MM.1S (cell line): ENCODE measurements at regions not wholly inside any gene's neighbourhood (a gene's known extent, or its start where the extent isn't known, plus 50 kb on each side); places are given as distances from the start of the nearest gene placed in this dataset.

Experiments
- DNase-seq: peaks from one replicate; pipeline ENCODE4 v3.0.0-alpha.2; 2015
- H2AFZ ChIP-seq: fragments of 300-600 bp; sonication (generic); 2 replicates; pipeline ENCODE4 v1.6.0; 2016; ENCODE audit warnings: antibody characterized with exemption, low read length
- H3F3A ChIP-seq: fragments of 300-600 bp; sonication (generic); 2 replicates; pipeline ENCODE4 v1.6.1; 2016; ENCODE audit warnings: mild to moderate bottlenecking, antibody characterized with exemption, low read length, moderate library complexity, mixed read lengths; ENCODE audit not compliant: insufficient read depth
- H3K27ac ChIP-seq: fragments of 300-600 bp; sonication (generic); 2 replicates; pipeline ENCODE4 v1.5.1; 2016; ENCODE audit warnings: mild to moderate bottlenecking, low read length
- H3K27me3 ChIP-seq: fragments of 300-600 bp; sonication (generic); replicated peaks from 2 replicates; pipeline ENCODE4 v1.6.0; 2016; ENCODE audit warnings: low read length; ENCODE audit not compliant: insufficient read depth
- H3K36me3 ChIP-seq: fragments of 300-600 bp; sonication (generic); replicated peaks from 2 replicates; pipeline ENCODE4 v1.6.1; 2016; ENCODE audit warnings: mild to moderate bottlenecking, low read length, mixed read lengths; ENCODE audit not compliant: insufficient read depth
- H3K4me1 ChIP-seq: fragments of 300-600 bp; sonication (generic); 2 replicates; pipeline ENCODE4 v1.6.1; 2016; ENCODE audit warnings: low read length, mixed read lengths
- H3K4me2 ChIP-seq: fragments of 300-600 bp; sonication (generic); 2 replicates; pipeline ENCODE4 v1.6.0; 2016; ENCODE audit warnings: low read depth, low read length
- H3K4me3 ChIP-seq: fragments of 300-600 bp; sonication (generic); 2 replicates; pipeline ENCODE4 v1.5.1; 2016; ENCODE audit warnings: low read length, mixed read lengths
- H3K79me2 ChIP-seq: fragments of 300-600 bp; sonication (generic); 2 replicates; pipeline ENCODE4 v1.6.1; 2016; ENCODE audit warnings: mixed run types, low read length, mixed read lengths
- H3K9ac ChIP-seq: fragments of 300-600 bp; sonication (generic); 2 replicates; pipeline ENCODE4 v1.6.1; 2016; ENCODE audit warnings: low read length, mixed read lengths
- H3K9me2 ChIP-seq: fragments of 300-600 bp; sonication (generic); replicated peaks from 2 replicates; pipeline ENCODE4 v1.6.1; 2016; ENCODE audit warnings: mild to moderate bottlenecking, low read length, mixed read lengths; ENCODE audit not compliant: insufficient read depth
- H3K9me3 ChIP-seq: fragments of 300-600 bp; sonication (generic); replicated peaks from 2 replicates; pipeline ENCODE4 v1.6.1; 2016; ENCODE audit warnings: mild to moderate bottlenecking, low read length, mixed read lengths; ENCODE audit not compliant: insufficient read depth
- H4K20me1 ChIP-seq: fragments of 300-600 bp; sonication (generic); 2 replicates; pipeline ENCODE4 v1.6.1; 2016; ENCODE audit warnings: mild to moderate bottlenecking, low read length, moderate library complexity, mixed read lengths; ENCODE audit not compliant: insufficient read depth
- CTCF ChIP-seq: fragments of 300-600 bp; sonication (generic); IDR thresholded peaks from 2 replicates; pipeline ENCODE4 v1.5.1; 2016; ENCODE audit warnings: antibody characterized with exemption, low read length, mixed read lengths
- EZH2 ChIP-seq: fragments of 300-600 bp; sonication (generic); optimal IDR thresholded peaks from 2 replicates; pipeline ENCODE3; 2017; ENCODE audit warnings: low read depth, mild to moderate bottlenecking, antibody characterized with exemption, low read length, mixed read lengths
- EZH2phosphoT487 ChIP-seq: fragments of 300-600 bp; sonication (generic); IDR thresholded peaks from 2 replicates; pipeline ENCODE4 v1.6.1; 2018; ENCODE audit warnings: antibody characterized with exemption, low read length

- Histone ChIP-seq H2AFZ (no peak overlapping the region), H3K9me2 (no peaks in the 10 kb centered on the region), H3K4me1 (no peaks in the 10 kb centered on the region), H3K9me3 (no peaks in the 10 kb centered on the region), H3K27me3 (no peaks in the 10 kb centered on the region), H3K36me3 (no peaks in the 10 kb centered on the region), H3K79me2 (no peaks in the 10 kb centered on the region), H4K20me1 (no peaks in the 10 kb centered on the region), H3F3A (no peaks in the 10 kb centered on the region), H3K4me2 (no peak overlapping the region), H3K9ac (no peak overlapping the region), H3K4me3 (no peak overlapping the region), H3K27ac (no peak overlapping the region)
- no peak for TF ChIP-seq EZH2
- no peak for TF ChIP-seq EZH2phosphoT487
- TF ChIP-seq CTCF: no peak
- DNase-seq: no peak
Measured at GRCh38 chr5:17383526-17383925, 114.5 kb upstream of the TAF11L2 start.

- no peak for DNase-seq
- H3F3A ChIP-seq: no peaks in the 10 kb centered on the region
- no peak overlapping the region for H3K4me3 ChIP-seq
- no peak overlapping the region for H2AFZ ChIP-seq
- H3K36me3 ChIP-seq: no peaks in the 10 kb centered on the region
- H3K79me2 ChIP-seq: no peaks in the 10 kb centered on the region
- no peak for TF ChIP-seq CTCF
- no peak for TF ChIP-seq EZH2phosphoT487
- TF ChIP-seq EZH2: no peak
- H3K27ac ChIP-seq: no peak overlapping the region
- no peak overlapping the region for H3K9ac ChIP-seq
- no peaks in the 10 kb centered on the region for H3K9me3 ChIP-seq
- no peaks in the 10 kb centered on the region for H3K27me3 ChIP-seq
- no peaks in the 10 kb centered on the region for H3K9me2 ChIP-seq
- H3K4me1 ChIP-seq: no peaks in the 10 kb centered on the region
- H4K20me1 ChIP-seq: no peaks in the 10 kb centered on the region
- H3K4me2 ChIP-seq: no peak overlapping the region
Measured at GRCh38 chr5:17384181-17384580, 113.8 kb upstream of the TAF11L2 start.

GRCh38 chr5:17388717-17389116 lies 109.3 kb upstream of the TAF11L2 start:
- H3K36me3 ChIP-seq: no peaks in the 10 kb centered on the region
- H3K9ac ChIP-seq: no peak overlapping the region
- no peaks in the 10 kb centered on the region for H3K9me2 ChIP-seq
- no peaks in the 10 kb centered on the region for H4K20me1 ChIP-seq
- no peak overlapping the region for H3K27ac ChIP-seq
- H3K4me1 ChIP-seq: no peaks in the 10 kb centered on the region
- H3F3A ChIP-seq: no peaks in the 10 kb centered on the region
- no peak overlapping the region for H3K4me2 ChIP-seq
- no peaks in the 10 kb centered on the region for H3K79me2 ChIP-seq
- no peak for DNase-seq
- H3K27me3 ChIP-seq: no peaks in the 10 kb centered on the region
- H3K9me3 ChIP-seq: no peaks in the 10 kb centered on the region
- TF ChIP-seq CTCF: no peak
- no peak for TF ChIP-seq EZH2
- TF ChIP-seq EZH2phosphoT487: no peak
- no peak overlapping the region for H2AFZ ChIP-seq
- no peak overlapping the region for H3K4me3 ChIP-seq
